ENCODE measurements at regions not wholly inside any gene's neighbourhood (a gene's known extent, or its start where the extent isn't known, plus 50 kb on each side); places are given as distances from the start of the nearest gene placed in this dataset.

- no peak for TF ChIP-seq POLR2A (IDR thresholded peaks at IDR 0.05; ENCODE audit: low read depth, low read length)
- no peak for TF ChIP-seq CTCF (IDR thresholded peaks at IDR 0.05; ENCODE audit: extremely low read depth in 1 of 2, insufficient read depth in 1 of 2, low read depth in 1 of 2, low read length in 2 of 2)
- TF ChIP-seq POLR2AphosphoS5 (IDR thresholded peaks at IDR 0.05; ENCODE audit: insufficient read depth, low read depth, low read length), result no peak
Observed at GRCh38 chr6:19972221-19972620, 135.1 kb downstream of the ID4 start.
